GM19467 (cell line): ENCODE measurements at regions not wholly inside any gene's neighbourhood (a gene's known extent, or its start where the extent isn't known, plus 50 kb on each side); places are given as distances from the start of the nearest gene placed in this dataset.
"Not testable (repeated sequence)": the region's sequence is repeated elsewhere in the genome, so short reads cannot be mapped to it uniquely, and the experiment has no call there.

ENCODE experiments used
- ATAC-seq: cut with Tn5 transposase; IDR thresholded peaks from one replicate; pipeline ENCODE4 v1.9.1; 2021; ENCODE audit warnings: mild to moderate bottlenecking, moderate library complexity; ENCODE audit not compliant: unreplicated experiment

DNA sequence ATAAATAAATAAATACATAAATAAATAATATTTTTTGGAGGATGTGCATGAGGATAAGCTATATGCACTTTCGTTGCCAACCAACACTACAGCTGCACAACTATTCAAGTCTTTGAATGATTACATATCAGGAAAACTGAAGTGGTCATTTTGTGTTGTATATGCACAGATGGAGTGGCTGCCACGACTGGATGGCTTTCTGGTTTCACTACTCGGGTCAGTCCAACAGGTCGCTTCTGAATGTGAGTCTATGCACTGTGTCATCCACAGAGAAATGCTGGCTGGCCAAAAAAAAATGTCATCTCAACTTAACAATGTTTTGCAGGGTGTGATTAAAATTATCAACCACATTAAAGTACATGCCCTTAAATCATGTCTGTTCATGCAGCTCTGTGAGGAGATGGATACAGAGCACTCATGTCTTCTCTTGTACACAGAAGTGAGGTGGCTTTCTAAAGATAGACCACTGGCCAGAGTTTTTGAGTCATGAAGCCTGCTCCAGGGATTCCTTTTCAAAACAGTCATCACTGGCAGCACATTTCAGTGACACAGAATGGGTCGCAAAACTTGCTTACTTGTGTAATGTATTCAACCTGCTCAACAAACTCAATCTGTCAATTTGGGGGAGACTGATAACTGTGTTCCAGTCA lies 589.8 kb upstream of the CYLC2 start:
- ATAC-seq: no peak

DNA sequence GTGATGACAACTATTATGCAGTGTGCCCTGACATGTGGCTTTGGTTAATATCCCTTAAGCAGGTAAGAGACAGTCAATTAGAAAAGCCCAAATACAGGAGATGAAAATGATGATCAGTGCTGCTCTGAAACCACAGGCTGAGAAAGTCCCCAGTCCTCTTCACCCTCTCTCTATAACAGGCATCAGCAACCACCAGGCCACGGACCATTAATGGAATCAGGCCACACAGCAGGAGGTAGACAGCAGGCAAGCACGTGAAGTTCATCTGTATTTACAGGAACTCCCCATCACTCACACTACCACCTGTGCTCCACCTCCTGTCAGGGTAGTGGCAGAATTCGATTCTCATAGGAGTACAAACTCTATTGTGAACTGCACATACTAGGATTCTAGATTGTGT lies 591.6 kb upstream of the CYLC2 start:
- no peak for ATAC-seq

DNA sequence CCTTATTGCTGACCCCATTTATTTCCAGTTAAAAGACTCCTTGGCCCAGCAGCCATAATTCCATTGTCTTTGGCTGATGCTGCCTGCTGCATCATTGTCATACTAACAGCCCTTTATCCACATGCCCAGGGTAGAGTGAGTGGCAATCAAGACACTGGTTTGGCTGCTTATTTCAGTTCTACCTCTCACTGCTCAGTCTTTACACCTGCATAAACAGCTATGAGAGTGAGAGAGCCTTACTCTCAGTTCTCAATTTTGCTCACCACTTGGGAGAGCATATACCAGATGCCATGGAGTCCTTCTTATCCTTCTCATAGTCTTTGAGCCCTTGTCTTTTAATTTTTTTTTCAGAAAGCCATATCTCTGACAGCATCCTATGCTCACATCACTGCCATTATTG lies 596.9 kb upstream of the CYLC2 start:
- no peak for ATAC-seq

DNA sequence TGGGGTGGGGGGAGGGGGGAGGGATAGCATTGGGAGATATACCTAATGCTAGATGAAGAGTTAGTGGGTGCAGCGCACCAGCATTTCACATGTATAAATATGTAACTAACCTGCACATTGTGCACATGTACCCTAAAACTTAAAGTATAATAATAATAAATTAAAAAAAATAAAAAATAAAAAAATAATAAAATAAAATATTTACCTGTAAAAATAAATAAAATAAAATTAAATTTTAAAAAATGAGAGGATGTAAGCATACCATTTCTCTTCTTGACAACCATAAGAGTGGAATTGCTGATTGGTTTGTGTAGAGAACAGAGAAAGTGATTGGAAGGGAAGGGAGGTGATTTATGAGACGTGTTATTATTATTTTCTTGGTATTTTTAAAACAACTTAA lies 609.5 kb upstream of the CYLC2 start:
- not testable (repeated sequence) for ATAC-seq

DNA sequence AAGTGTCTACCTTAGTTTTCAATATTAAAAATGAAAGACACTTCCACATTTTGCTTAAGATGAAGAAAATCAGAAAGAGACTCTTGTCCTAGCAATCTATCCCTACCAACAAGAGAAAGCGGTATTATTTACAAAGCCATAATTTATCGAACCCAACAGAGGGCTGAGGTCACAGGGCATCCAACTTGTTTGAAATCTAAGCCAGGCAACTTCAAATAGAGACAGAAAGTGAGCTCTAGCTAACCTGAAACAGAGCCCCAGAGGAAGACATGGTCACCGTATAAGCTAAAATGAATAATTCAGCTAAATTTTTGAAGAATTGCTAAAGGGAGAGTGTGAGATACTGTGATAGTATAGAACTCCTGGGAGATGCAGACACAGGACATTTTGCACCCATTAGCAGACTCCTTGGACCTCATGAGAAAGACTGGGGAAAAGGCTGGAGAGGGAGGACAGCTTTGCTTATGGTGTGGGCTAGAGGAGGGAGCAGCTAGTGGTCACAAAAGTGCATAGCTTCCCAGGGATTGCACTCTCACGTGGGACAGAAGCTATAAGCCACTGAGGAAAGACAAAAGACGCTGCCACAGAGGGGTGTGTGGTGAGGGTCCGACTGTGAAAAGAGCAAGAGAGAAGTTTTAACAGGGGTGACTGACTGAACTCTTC lies 624.2 kb upstream of the GRIN3A start:
- ATAC-seq: no peak

DNA sequence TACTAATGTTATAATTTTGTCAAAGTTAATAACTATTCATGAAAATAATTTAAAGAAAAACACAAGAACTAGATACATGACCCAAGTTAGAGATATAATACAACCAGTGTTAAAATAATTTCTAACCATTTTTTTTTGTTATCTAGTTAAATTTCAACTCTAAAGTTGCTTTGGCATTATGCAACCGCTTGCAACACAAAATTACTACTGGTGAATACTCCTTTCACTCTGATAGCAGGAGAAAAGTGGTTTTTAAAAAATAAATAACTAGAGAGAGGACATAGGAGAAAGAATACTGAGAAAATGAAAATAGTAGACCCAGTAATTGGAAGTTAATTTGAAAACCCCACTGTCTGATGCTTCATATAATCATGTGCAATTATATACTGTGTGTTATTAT lies 622.4 kb upstream of the GRIN3A start:
- no peak for ATAC-seq

DNA sequence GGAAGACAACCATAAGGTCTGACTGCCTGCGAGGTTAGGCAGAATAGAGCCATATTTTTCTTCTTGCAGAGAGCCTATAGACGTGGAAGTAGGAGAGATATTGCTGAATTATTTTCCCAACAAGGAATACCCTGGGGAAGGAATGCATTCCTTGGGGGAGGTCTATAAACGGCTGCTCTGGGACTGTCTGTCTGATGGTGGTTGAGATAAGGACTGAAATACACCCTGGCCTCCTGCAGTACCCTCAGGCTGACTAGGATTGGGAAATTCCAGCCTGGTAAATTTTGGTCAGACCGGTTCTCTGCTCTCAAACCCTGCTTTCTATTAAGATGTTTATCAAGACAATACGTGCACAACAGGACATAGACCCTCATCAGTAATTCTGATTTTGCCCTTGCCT lies 617.5 kb upstream of the GRIN3A start:
- ATAC-seq: no peak

DNA sequence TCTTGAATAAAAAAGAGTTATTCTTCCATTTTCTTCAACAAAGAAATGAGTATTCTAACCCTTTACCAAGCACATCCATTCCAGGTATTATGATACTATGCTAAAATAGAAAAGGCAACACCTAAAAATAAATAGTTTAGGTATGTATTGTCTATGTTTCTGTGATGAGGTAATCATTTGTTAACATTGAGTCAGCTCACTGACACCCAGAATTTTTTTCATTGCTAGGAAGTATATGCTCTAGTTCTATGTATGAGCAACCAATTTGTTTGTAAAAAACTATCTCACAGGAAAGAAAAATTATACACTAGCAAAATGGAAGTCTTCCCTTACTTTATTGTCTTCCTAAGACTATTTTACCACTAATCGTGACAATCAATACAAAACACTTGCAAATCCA lies 615.6 kb upstream of the GRIN3A start:
- ATAC-seq: no peak

DNA sequence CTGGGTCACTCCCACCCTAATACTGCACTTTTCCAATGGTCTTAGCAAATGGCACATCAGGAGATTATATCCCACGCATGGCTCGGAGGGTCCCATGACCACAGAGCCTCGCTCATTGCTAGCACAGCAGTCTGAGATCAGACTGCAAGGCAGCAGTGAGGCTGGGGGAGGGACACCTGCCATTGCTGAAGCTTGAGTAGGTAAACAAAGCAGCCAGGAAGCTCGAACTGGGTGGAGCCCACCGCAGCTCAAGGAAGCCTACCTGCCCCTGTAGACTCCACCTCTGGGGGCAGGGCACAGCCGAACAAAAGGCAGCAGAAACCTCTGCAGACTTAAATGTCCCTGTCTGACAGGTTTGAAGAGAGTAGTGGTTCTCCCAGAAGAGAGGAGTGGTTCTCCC lies 599.0 kb upstream of the GRIN3A start:
- not testable (repeated sequence) for ATAC-seq

DNA sequence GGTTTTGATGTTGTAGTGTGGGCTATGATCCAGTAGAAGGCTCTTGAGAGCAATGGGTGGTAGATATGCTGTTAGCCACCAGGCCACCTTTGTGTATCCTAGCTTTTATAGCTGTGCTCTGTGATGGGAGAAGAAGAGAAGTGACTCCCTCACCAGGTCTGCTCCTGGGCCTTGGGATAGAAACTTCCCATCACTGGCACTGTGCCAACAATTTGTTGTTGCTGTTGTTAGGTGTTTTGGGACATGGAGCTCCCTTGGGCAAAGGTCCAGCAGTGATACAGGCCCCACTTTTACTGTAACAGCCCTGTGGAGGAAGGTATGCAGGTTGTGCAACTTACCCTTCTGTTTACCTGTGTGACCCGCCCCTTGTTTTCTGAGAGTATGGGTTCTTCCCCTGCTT lies 570.9 kb upstream of the GRIN3A start:
- no peak for ATAC-seq

DNA sequence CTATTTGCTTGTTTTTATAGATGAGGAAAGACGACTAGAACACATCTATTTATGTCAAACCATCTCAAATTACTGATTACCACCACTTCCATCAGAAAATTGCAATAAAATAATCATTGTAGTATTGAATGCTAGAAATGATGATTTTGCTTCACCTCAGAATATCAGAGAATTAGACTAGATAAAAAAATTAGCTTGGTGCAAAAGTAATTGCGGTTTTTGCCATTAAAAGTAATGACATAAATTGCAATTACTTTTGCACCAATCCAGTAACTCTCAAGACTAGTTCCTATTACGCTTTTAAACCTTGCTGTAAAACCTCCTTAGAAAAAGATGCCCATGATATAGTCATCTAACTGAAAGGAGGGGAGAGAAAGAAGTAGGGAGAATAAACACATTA lies 556.7 kb upstream of the GRIN3A start:
- no peak for ATAC-seq

DNA sequence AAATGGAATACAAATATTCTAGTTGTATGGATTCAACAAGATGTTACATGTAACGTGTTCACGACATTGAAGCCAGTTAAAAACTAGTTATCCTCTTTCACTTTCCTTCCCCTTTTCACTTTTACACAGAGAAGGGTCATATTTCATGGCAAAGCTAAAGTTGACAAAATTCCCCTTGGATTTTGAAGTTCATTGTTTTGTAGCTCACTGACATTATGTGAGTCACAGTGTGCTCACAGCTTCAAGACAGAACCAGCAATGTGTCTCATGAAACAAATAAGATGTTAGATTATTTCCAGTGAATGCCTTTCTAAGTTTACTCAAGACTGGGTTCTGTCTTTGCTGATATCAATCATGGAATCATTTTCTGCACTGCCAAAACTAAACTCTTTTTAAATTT lies 535.5 kb upstream of the GRIN3A start:
- no peak for ATAC-seq

DNA sequence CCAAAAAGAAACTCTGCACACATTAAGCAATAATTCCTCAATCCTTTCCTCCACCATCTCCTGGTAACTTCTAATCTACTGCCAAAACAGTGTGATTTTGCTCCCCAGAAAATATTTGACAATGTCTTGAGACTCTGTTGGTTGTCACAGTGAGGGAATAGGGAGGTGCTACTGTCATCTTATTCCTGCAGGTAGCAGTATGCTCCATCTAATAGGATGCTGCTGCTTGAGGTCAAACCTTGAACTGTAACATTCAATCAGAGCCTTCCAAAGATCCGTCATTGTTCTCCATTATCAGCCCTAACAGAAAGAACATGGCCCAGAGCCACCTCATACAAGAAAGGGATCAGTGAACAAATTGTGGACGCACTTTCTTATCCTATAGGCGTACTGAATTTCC lies 514.7 kb upstream of the GRIN3A start:
- no peak for ATAC-seq

DNA sequence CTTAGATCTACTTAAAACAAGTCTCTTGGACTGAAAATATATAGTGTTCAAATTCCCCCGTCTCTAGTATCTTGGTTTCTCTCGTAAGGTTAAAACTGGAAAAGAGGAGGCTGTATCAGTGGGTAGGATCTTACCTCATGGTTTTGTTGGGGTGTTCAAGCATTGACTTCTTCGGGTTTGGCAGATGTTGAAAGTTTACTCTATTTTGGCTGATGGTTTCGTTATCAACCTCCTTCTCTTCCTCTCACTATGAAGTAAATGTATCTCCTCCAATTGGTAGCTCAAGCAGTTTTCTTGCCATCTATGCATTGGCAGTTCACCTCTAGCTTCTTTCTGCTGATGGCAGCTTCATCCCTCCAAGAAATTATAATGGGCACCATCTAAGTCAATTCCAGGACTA lies 506.5 kb upstream of the GRIN3A start:
- ATAC-seq: no peak

DNA sequence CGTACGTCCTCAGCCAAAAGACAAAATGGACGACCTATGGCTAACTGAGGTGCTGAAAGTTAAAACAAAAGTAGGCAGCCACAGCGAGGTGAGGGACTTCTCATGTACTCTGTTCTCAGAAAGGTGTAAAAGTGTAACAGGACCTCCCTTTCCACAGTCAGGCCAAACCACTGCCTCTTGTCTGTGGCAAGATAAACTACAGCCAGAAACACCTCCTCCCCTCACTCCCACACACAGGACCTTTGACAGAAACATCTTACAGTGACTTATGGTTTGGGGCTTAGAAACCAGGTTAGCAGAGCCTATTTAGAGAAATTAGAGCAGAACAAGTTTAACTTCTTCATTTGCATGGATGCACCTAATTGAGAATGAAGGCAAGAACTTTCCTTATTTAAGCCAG lies 499.1 kb upstream of the GRIN3A start:
- ATAC-seq: no peak

DNA sequence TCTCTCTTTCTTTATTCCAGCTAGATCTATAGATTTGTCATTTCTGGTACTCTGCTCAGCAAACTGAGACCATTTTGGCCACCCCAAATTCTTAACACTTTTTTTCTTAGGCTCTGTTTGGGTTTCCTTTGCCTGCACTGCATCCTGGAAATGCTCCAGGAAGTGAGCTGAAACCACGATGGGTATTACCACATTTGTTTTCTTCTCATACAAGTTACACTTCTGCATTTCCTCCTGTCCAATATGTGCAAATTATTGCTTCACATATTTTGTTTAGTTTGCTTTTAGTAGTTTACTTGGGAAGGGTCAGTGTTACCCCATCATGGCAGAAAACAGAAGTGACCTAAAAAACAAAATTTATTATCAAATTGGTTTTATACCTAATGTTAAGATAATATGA lies 498.6 kb upstream of the GRIN3A start:
- ATAC-seq: no peak

DNA sequence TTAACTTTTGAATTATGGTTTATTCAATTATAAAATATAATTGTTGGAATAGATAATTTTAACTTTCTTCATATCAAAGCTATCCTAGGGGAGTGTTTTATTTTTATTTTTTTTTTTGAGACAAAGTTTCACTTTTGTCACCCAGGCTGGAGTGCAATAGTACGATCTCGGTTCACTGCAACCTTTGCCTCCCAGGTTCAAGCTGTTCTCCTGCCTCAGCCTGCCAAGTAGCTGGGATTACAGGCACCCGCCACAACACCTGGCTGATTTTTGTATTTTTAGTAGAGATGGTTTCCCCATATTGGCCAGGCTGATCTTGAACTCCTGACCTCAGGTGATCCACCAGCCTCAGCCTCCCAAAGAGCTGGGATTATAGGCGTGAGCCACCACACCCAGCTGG lies 489.0 kb upstream of the GRIN3A start:
- ATAC-seq: not testable (repeated sequence)

DNA sequence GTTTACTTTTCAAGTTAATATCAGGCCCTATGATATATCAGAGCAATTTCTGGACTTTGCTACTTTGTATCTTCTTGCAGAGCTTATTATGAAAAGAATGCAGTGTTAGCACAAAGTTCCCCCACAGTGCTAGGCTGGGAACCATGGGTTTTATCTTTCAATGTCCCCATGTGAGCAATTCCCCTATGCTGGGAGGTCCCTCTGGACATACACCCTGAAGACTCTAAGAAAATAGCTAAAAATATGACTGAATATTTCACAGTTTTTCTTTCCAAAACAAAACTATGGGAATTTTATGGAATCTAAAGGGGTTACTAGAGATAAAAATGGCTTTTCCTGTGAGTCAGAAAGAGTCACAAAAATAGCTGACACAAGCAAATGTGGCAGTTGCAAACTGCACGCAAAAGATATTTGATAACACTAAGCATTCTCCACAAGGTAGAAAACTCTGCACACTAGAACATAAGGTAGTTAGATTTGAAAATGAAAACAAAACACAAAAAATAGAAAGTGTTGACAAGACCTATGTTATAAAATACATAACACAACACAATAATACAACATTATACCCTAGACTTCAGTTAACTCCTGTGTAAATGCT lies 487.5 kb upstream of the GRIN3A start:
- ATAC-seq: no peak

DNA sequence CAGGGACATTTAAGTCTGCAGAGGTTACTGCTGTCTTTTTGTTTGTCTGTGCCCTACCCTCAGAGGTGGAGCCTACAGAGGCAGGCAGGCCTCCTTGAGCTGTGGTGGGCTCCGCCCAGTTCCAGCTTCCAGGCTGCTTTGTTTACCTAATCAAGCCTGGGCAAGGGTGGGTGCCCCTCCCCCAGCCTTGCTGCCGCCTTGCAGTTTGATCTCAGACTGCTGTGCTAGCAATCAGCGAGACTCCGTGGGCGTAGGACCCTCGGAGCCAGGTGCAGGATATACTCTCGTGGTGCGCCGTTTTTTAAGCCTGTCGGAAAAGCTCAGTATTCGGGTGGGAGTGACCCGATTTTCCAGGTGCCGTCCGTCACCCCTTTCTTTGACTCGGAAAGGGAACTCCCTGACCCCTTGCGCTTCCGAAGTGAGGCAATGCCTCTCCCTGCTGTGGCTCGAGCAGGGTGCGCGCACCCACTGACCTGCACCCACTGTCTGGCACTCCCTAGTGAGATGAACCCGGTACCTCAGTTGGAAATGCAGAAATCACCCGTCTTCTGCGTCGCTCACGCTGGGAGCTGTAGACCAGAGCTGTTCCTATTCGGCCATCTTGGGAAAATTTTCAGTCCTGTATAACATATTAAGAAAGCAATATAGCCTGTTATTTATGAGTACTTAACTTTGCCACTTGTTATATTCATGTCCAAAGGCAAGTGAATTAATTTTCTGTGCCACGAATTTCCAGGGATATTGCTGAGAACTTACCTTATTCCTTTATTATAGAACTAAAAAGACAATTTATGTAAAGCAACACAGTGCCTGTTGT lies 485.1 kb upstream of the GRIN3A start:
- not testable (repeated sequence) for ATAC-seq

DNA sequence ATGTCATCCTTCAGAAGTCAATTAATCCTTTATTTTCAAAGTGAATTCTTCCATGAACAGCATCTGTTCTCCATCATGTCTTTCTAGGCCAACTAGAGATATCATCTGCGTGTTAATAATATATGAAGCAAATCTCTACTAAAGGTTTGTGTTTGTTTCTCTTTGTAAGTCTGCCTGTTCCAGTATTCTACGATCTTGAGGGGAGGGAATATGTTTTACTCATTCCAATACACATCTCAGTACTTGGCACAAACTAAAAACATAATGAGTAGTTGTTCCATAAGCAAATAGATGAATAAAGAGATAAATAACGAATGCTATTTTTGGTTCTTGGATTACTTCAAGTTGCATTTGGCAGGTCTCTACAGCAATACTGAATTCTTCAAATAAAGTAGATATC lies 470.7 kb upstream of the GRIN3A start:
- ATAC-seq: no peak

DNA sequence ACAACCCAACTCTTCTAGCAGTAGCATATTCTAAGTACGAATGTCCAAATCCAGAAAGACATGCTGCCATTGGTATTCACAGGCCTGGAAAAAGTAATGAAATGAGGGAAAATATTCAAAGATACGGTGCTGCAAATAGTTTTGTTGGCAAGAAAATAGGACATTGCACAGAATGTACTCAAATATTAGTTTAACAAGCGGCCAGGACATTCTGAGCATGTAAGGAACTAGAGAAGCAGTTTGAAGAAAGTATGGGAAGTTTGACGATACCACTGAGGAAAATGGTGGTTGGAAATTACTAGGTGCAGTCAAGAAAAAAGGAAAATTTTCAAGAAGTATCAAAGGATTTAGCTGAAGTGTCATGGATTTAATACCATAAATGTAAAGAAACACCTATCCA lies 468.0 kb upstream of the GRIN3A start:
- ATAC-seq: no peak

DNA sequence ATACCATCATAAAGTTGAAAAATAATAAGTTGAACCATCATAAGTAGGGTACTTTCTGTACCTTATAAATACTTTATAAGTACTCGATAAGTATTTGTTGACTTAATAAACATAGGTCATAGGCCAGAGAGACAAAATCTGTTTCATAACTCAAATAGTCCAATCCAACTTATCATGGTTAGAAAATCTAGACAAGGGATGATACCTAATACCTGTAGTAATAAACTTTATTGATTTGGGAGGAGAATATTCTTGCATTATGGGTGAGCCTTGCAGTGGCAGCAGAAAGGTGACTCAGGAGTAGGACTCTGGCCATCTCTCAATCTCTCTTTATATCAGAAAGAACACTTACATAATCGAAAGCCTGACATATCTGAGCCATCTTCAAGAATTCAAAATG lies 466.8 kb upstream of the GRIN3A start:
- ATAC-seq: no peak
